NCI-H1436 treated with DMSO at 0.1 percent for 48 hours (cell line): ENCODE measurements at regions not wholly inside any gene's neighbourhood (a gene's known extent, or its start where the extent isn't known, plus 50 kb on each side); places are given as distances from the start of the nearest gene placed in this dataset.
"Not testable (repeated sequence)": the region's sequence is repeated elsewhere in the genome, so short reads cannot be mapped to it uniquely, and the experiment has no call there.

Experiments used
- DNase-seq: peaks from one replicate; lab custom pipeline; 2025; lab: John Stamatoyannopoulos, UW

DNA sequence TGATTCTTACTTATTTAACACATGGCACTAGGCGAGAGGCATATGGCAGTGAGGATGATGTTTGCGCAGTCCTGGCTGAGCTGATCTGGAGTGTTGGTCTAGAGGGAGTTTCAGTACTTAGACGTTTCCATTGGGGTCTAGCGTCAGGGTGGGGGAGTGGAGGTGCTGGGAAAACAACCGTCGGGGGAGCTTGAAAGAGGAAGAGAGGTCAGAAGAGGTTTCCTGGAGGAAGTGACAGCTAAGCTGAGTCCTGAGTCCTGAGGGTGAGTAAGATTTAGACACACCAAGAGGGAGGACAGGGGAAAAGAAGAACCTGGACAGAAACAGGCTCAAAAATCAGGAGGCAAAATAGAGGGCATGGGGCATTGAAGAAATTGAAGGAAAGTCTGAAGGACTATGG is 81.4 kb downstream of the ALOX5AP start:
- DNase-seq: no peak

DNA sequence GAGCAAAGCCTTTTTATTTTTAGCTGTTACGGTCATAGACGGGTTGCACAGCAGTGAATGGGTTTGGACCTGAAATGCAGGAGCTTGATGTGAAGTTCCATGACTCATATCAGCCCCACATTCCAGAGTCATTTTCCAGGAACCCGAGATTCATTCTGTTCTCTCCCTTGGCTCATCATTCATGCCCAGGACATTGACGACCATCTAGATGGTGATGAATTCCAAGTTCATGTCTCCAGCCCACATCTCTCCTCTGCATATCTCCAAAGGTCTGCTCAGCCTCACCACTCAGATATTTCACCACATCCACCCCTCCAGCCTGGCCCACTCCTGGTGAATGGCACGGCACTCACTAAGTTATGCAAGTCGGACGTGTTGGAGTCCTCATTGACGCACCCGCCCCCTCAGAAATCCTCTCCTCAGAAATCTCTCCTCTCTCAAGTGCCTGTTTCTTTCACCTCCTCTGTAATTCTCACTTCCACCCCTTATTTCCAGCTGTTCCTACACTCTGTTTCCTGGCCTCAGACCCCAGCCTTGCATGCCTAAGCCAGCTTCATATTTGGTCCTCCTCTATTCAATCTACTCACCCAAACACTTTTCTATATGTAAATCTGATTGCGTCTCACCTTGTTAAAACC is 83.1 kb downstream of the ALOX5AP start:
- DNase-seq: no peak

DNA sequence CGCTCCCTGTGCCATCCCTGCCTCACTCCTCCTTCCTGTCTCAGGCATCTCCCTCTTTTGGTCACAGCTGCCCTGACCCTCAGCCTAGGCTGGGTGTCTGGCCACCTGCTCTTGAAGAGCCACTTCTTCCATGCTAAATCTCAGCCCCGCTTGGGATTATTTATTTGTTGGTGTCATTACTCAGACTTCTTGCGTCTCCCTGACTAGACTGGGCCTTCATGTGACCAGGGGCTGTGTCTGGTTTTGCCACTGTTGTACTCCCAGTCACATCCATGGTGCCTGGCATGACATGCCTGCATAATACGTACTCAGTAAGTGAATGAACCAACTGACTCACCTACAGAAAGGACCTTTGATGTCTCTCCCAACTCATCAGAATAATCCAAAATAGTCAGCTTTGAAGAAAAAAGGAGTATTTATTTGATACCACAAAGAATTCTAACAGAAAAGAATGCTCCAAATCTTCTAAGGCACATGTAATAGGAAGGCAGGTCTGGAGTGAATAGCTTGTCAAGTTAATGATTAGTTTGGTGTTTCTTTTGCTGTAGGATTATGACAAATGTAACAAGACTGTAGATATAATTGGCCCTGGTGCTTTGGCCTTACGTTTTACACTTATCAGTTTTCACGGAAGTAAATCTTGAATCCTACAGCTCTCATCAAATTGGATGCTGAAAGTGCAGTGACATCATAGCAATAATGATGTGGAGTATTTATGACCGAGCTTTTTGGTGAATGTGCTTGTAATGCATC is 84.0 kb downstream of the ALOX5AP start:
- DNase-seq: no peak

DNA sequence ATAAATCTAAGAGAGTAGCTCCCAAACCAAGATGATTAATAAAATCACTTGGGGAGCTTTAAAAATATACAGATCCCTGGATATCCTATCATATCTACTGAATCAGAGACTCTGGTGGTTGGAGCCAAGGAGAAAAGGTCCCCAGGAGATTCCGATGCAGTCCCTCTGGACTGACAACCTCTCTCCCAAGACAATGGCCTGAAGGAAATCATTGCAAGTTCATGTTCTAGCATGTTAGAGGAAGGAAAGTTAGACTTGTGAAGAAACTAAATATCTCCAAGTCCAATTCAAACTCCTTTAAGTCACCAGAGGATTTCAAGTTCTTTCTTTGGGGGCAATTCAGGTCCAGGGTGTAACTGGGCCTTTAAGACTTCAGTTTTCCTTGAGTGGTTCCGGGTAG is 84.7 kb upstream of the MEDAG start:
- no peak for DNase-seq

DNA sequence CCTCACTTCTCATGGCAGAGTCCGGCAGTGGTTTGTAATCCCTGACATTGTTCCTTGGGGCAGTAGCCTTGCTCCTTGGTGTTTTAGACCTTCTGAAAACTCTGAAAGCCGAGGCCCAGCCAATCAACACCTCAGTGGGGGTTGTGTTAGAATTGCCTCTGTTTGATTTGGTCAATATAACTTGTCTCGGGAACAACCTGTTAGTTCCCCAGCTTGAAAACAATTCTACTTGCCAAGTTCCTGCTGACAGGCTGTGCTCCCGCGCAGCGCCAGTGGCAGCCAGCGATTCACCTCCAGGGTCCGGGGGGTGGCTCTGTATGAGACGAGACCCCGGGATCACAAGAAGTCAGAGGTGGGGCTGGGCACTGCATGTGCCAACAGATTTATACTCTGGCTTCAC is 81.4 kb upstream of the MEDAG start:
- DNase-seq: no peak

DNA sequence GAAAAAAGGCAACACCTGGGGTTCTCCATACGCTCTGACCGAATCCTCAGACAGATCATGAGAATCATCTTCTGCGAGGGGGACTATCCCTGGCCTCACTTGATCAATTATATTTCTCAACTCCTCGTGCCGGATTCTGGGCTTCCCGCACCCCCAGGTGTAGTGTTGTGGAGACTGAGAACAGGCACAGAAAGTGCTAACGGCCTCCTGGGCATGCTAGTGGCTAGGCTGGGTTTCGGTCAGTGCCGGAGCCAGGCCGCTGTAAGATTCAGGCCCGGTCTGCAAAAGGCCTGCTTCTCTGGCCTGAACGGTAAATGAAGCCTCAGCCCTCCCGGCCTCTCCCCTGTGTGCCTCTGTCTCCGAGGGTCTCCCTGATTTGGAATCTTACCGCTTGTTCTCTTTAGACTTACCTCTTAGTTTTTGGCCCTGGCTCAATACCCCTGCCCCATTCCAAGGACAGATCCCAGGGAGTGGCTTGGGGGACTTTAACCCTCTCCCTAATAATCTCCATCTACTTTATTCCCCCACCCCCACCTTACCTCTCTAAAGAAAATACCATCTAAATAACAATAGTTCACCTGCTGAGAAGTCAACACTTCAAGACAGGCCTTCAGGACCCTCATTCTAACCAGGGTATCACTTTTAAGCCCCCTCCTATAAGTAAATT is 79.0 kb upstream of the MEDAG start:
- no peak for DNase-seq

DNA sequence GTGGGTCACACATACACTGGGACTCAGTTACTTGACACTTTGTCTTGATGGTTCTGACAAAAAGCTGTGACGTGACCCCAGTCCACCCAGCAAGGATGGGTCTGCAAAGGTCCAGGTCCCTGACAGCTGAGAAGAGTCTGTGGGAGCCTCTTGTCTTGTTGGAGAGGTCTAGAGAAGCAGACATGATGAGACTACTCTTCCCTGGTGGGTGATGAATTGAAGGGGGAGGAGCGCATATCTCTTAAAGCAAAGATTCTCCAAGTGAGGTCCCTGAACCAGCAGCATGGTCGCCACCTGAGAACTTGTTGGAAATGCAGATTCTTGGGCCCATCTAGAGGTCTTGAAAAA is 78.5 kb upstream of the MEDAG start:
- no peak for DNase-seq

DNA sequence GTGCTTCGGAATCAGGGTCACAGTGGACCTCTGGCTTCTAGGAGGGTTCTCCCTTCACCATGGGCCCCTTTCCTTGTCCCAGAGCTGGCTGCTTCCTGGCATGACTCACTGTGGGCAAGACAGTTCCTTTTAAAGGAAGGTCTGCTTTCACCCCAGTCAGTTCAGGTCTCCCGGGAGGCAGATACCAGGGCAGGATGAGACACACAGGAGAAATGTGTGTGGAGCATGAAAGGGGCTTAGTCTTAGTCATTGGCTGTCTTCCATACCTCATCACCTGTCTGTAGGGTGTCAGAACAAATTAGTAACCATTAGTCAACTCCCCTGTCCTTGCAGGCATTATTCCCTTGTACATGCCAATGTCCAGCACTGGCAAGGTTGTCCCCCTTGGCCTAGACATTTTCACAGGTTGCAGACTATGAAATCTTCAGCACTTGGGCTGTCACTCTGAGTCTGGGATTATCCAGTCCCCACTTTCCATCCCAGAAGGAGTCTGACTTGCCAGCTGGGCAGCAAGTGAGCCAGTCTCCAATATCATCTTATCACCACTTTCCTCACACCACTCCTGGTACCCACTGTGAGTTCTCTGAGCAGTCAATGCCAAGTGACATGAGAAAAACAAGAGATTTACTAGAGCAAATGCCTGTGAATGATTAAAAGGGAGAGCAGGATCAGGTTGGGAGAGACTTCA is 76.8 kb upstream of the MEDAG start:
- DNase-seq: no peak

DNA sequence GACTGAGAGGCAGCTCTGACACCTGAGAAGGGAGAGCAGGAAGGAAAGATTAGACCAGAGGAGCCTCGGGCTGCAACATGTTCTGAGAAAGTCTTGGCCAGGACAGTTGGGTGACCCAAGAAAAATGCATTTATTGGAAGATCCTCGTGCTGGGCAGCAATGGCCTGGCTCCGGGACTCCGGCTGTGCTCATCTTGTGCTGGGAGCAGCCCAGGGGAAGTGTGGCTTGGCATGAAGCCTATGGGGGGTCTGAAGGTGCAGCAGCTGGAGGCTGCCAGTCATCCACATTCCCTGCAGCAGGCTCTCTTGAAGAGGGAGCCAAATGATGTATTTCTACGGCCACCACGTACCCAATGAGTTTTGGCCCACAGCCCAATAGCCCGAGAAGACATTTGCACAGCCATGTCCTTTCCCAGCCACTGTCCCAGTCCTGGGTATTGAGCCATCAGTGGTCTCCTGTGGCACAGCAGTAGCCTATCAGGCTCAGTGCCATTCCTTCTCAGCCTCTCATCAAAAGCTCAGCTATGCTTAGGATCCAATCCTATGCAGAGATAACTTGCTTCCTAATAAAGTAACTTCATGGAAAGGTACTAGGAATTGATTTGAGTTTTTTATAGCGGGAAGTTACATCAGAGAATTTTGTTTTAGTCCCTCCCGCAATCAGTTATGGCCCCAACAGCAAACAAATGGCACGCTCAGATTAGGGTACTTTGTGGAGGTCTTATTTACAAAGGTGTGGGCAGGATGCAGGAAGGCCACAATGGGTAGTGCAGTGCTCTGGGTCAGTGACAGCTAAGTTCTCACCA is 76.0 kb upstream of the MEDAG start:
- no peak for DNase-seq

DNA sequence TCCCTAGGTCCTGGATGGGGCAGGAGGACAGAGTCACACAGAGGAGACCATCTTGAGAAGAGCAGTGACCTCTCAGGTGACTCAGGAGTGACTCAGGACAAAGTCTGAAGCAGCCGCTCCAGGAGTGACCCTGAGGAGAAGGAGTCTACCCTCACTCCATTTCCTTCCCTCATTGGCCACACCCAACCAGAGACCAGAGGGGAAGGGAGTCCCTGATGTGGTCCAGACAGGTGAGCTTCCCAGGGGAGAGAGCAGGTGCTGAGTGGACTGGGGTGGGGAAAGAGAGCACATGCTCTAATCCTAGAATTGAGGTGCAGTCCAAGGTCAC is 75.5 kb upstream of the MEDAG start:
- DNase-seq: no peak

DNA sequence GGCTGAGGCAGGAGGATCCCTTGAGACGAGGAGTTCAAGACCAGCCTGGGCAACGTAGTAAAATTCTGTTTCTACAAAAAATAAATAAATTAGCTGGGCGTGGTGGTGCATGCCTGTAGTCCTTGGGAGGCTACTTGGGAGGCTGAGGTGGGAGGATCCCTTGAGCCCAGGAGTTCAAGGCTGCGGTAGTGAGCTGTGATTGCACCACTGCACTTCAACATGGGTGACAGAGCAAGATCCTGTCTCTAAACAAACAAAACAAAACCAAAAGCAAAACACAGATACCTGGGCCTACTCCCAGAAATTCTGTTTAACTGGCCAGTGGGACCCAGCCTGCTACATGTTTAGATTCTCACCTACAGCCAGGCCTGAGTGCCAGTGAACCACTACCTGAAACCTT is 74.6 kb upstream of the MEDAG start:
- no peak for DNase-seq

DNA sequence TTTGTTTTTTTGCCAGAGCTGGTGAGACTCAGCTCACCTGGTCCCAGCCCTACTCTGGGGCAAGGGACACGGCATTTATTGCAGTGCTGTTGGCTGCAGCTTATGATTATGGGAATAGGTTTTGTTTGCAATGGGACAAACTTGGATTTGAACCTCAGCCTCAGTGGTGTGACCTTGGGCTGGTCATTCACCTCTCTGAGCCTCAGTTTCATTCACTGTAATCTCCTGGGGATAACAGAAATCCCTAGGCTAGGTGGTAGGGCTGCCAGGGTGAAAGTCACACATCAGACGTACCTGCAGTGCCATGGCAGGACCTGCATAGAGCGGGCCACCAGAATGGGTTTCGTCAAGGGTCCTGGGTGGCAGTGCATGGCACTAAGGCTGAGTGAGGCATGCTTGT is 73.7 kb upstream of the MEDAG start:
- no peak for DNase-seq

DNA sequence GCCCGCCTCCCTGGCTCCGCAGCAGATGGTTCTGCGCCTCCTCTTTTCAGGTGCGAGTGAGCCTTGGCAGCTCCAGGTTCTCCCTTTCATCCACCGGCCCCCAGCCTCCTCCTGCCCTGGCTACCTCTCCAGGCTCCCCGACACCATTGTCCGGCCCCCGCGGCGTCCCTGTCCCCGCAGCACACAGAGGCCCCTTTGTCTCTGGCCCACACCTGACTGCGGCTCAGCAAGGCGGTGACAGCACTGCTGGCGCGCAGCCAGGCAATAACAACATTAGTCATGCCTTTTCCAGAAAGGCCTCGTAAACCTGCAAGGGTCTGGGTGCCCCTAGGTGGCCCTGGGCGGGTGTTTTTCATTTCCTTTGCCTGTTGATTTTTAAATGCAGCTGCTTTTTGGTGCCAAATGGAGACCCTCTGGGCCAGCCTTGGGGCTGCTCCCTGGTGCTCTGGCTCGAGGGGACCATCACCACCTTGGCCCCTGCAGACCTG is 73.2 kb upstream of the MEDAG start:
- peak; percentile 31 for DNase-seq

DNA sequence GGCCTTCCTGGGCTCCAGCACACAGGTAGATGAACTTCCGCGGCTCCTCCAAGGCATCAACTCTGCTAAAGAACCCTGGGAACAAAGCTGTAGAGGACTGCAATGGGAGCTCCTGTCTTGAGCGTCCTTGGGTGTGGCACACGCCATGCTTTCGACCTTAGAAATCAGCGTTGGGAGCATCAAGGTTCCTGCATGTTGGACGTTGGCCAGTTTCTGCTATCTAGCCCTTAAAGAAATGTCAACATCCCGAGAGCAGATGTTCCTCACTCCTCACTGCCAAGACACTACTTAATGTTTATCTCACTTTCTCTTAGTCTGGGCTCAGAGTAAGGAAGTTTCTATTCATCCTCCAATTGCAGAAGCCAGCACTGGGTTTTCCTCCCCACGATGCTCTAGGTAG is 70.6 kb upstream of the MEDAG start:
- no peak for DNase-seq

DNA sequence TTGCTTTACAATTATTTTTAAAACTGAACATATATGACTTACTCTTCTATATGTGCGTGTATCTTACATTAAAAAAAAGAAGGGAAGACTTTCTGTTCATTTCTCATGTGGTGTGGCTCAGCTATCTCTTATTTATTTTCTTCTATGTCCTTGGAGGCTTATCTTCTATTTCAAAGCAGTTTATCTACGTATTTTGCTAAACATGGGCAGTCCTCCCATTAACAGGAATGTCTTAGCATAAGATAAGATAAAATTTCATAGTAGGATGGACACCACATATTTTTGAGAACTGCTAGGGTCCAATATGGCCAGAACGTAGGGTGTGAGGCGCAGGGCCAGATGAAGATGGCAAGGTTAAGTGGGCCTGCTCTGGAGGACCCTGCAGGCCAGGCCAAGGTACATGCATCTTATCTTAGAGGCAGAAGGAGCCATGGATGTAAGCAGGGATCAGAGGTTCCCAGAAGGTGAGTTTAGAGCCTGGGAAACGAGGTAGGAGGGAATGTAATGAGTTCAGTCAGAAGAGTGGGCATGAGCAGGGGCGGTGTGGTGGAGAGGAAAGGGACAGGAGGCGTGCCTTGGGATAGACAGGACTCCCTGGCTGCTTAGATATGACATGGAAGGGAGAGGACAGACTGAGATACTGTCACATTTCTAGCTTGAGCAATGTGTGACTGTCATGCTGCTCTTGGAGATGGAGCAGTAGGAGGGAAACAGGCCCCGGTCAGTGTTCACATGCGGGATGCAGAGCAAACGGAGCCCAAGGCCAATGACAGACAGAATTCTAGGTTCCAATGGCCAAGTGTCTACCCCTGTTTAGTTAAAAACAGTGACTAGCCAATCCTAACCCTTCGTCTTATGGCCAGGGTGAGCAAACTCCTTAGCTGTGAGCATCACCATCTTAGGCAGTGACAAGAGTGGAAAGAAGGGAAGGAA is 68.6 kb upstream of the MEDAG start:
- no peak for DNase-seq

DNA sequence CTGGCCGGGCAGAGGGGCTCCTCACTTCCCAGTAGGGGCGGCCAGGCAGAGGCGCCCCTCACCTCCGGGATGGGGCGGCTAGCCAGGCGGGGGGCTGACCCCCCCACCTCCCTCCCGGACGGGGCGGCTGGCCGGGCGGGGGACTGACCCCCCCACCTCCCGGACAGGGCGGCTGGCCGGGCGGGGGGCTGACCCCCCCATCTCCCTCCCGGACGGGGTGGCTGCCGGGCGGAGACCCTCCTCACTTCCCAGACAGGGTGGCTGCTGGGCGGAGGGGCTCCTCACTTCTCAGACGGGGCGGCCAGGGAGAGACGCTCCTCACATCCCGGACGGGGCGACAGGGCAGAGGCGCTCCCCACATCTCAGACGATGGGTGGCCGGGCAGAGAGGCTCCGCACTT is 66.4 kb upstream of the MEDAG start:
- not testable (repeated sequence) for DNase-seq

DNA sequence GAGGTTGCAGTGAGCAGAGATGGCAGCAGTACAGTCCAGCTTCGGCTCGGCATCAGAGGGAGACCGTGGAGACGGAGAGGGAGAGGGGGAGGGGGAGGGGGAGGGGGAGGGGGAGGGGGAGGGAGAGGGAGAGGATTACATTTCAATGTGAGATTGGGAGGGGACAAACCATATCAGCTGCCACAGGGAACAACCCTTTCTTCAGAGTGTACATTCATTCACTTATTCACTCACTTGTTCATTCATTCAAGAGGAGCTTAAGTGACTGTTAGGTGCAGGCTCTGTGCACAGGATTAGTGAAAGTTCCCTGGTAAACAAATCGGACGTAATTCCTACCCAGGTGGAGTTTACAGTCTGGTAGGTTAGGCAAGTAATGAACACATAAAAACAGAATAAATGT is 65.6 kb upstream of the MEDAG start:
- no peak for DNase-seq

DNA sequence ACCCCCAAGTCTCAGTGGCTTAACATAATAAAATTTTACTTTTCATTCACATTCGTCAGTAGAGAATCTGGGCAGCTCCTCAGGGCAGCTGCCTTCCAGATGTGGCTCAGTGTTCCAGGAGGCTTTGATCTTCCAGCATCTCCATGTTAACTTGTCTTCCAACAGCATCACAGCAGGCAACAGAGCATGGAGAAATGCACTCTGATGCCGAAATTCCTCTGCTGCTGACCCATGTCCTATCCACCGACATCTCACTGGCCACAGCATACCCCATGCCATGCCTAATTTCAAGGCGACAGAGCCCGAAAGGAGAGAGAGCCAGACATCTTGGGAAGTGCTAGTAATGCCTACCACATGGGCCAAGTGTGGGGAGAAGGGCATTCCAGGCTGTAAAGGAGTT is 64.9 kb upstream of the MEDAG start:
- no peak for DNase-seq

DNA sequence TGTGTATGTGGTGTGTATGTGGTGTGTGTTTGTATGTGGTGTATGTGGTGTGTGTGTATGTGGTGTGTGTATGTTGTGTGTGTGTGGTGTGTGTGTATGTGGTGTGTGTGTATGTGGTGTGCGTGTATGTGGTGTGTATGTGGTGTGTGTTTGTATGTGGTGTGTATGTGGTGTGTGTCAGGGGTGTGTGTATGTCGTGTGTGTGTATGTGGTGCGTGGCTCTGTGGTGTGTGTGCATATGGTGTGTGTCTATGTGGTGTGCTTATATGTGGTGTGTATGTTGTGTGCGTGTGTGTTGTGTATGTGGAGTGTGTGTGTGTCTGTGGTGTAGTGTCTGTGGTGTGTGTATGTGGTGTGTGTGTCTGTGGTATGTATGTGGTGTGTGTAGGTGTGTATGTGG is 62.5 kb upstream of the MEDAG start:
- DNase-seq: no peak

DNA sequence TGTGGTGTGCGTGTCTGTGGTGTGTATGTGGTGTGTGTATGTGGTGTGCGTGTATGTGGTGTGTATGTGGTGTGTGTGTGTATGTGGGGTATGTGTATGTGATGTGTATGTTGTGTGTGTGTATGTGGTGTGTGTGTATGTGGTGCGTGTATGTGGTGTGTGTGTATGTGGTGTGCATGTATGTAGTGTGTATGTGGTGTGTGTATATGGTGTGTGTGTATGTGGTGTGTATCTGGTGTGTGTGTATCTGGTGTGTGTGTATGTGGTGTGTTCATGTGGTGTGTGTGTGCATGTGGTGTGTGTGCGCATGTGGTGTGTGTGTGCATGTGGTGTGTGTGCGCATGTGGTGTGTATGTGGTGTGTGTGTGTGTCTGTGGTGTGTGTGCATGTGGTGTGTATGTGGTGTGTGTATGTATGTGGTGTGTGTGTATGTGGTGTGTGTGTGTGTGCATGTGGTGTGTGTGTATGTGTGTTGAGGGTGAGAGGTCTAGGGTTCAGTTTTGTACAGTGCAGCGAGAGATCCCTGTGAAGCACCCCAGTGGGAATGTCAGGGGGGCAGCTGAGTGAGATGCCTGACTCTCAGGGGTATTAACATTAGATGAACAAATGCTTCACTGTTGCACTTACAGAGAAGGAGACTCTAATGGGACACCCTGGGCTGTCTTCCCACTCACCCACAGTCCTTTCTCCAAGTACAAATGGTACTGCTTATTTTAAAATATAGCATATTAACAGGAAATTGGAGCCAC is 61.3 kb upstream of the MEDAG start:
- DNase-seq: no peak
